RPMI7951 (cell line): ENCODE measurements at regions not wholly inside any gene's neighbourhood (a gene's known extent, or its start where the extent isn't known, plus 50 kb on each side); places are given as distances from the start of the nearest gene placed in this dataset.
"Not testable (repeated sequence)": the region's sequence is repeated elsewhere in the genome, so short reads cannot be mapped to it uniquely, and the experiment has no call there.

ENCODE experiments used
- DNase-seq: peaks from one replicate; pipeline ENCODE4 v3.0.0-alpha.2; 2012; ENCODE audit warnings: low read depth

DNA sequence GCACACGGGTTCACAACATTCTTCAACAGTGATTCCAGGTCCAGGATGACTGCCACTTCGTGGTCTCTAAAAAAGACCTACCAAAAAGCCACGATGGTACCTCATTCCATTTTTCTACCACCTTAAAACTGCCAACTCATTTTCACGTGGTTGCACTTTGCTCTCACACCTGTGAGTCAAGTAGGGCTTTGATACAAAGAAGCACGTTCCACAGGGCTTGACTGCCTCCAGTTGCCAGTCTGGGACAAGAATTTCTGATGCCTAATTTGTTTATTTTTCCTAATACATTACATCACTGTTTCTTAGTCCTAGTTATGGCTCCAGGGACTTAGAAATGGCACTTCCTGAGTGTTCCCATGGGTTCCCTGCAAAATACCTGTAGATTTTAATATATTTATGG lies 911.6 kb upstream of the EEF2KMT start:
- DNase-seq = no peak

DNA sequence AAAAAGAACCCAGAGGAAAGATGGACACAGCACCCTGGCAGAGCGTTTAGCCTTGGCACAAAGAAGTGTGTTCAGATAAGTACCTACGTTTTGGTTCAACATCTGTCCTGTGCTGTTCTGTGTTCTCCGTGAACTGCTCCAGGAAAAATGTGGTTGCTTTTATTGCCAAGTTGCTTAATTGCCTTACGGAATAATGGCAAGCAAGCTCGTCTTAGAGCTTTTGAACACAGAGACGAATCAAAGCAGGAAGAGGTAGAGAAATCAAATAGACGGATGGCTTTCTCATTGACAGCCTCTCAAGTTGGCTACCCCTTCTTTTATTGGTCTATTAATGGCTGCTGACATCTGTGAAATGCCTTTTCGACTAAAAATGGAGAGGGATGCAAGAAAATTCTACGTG lies 911.1 kb upstream of the EEF2KMT start:
- DNase-seq = no peak

DNA sequence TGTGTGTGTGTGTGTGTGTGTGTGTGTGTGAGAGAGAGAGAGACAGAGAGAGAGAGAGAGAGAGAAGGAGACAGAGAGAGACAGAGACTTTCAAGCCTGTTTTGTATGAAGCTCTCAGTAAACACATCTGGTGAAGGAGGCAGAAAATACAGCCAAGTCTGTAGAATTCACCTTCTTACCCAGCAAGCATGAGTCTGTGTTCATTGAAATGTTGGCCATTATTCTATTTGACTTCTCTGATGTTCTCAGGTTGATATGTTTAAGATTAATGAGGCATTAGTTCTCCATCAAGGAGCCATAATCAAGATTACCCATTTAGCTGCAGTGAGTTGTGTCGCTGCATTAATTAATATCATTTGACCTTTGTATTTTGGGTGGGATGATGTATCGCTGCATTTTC lies 895.8 kb upstream of the EEF2KMT start:
- DNase-seq = no peak

DNA sequence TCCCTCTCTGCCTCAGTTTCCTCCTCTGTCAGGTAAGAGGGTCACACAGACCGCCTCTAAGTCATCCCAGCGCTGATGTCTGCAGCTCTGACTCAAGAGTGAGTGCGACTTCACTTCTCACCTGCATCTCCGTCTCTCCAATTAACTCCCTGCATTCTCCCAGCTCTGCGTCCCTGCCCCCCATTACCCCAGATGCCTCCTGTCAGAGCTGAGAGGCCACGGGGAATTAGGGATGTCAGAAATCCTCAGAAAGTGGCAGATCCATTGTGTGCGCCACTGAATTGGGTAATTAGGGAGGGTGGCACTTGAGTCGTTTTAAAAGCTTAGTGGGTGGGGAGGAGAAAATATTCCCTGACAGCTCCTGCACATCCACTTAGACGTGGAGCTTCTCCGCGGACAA lies 885.4 kb upstream of the EEF2KMT start:
- no peak for DNase-seq

DNA sequence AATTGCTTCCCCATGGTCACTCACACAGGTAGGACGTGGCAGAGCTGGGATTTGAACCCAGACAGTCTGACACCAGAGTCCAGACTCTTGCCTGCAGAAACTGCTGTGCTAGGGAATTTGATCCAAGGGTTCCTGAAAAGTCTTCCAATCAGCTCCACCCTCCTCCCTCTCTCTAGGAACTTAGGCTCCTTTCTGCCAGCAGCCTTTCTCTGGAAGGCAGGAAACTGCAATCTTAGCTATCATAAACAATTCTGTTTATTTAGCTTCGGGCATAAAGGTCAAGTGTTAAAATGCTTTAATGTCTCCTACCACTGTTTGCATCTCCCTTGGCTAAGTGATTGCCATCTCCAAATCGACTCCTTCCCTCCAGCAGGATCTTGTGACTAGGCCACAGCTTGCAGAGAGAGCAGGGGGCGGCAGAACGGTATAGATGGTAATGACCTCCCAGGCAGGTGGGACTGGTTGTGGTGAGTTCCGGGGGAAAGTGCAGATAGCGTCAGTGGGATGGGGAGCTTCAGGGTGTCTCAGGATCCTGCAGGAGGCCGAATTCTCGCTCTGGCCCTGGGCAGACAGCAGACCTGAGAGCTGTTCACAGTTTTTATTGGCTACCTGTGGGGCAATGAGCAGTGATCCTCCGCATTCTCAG lies 882.4 kb upstream of the EEF2KMT start:
- DNase-seq = no peak

DNA sequence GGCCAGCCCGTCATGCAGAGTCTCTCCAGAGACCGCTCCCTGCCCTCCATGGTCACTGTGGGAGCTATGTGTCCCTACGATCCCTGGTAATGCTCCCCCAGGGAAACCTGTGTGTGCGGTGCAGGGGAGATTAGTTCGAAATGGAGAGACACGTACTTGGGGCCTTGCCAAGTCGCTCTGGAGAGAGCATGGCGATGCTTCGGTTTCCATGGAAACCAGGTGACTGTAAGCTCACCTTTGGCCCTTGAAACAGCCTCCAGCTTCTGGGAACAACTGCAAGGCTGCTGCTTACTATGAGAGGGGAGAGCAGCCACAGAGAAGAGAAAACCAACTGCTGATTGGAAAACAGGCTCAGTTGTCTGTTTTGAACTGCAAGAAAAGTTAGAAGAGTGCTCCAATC lies 879.7 kb upstream of the EEF2KMT start:
- no peak for DNase-seq

DNA sequence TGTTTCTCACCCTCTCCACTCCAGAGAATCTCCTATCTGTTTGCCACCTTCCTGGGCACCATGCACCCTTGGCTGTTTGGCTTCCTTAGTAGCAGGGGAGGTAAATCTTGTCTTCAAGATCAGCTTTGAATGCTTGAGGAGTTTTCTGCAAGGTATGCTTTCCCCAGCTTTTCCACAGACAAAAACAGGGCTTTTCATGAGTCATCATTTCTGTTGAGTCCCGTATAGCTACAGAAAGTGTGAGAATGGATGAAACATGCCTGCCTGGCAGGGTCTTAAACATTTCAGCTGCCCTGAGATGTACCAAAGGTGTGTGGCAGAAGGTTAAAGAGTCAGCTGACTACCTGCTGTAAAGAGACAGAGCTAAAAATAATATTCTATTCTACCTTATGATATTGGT lies 875.2 kb upstream of the EEF2KMT start:
- DNase-seq = no peak

- no peak for DNase-seq
Measured at GRCh38 chr16:5971924-5972323, 874.3 kb upstream of the EEF2KMT start.

GRCh38 chr16:5971106-5971505 lies 873.5 kb upstream of the EEF2KMT start:
- DNase-seq = no peak

- DNase-seq = no peak
Measured at GRCh38 chr16:5966004-5966403, 868.4 kb upstream of the EEF2KMT start.

DNA sequence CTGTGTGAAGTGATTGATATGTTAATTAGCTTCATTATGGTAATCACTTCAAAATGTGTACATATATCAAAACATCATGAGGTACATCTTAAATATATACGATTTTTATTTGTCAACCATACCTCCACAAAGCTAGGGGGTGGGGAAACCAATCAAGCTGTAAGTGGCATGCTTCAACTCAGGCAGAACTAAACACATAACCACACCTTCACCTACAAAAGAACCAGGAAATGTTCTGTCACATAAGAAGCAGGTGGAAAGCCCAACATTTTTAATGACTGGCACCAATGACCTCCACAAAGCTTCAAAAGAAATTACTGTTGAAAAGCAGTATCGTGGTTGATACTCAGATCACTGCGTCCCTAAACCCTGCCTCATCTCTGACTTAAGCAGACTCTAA lies 867.7 kb upstream of the EEF2KMT start:
- no peak for DNase-seq

- no peak for DNase-seq
Measured at GRCh38 chr16:5951486-5951885, 853.9 kb upstream of the EEF2KMT start.

DNA sequence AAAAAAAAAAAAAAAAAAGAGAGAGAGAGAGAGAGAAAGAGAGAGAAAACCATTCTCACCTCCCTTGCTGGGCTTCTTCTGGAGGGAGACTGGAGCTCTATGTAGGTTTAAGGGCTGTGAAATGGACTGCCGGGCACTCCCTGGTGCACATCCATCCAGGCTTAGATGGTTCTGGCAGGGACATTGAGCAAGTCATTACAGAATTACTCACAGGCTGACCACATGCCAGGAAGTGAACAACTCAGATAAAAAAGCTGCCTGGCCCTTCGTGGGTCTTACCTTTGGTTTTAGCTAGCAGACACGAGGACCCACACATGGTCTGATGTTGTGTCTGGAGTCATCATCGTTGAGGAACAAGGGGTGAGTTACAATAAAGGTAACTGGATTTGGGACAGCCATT lies 847.4 kb upstream of the EEF2KMT start:
- peak; percentile 42 for DNase-seq

DNA sequence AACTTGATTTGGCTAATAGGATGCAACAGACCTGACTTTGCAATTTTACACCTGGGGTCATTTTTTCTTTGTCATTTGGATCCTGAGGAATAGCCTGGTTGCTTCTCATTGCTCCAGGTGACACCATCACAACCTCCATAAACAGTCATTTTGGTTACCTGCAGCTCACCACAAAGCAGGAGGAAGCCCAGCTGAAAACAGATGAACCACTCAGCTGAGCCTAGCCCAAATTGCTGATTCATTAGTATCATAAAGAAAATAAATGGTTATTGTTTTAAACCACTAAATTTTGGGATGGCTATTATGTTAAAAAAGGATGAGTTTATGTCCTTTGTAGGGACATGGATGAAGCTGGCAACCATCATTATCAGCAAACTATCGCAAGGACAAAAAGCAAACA lies 841.0 kb upstream of the EEF2KMT start:
- DNase-seq = no peak

GRCh38 chr16:5932906-5933305 lies 835.3 kb upstream of the EEF2KMT start:
- no peak for DNase-seq

- no peak for DNase-seq
Measured at GRCh38 chr16:5928476-5929065, 831.0 kb upstream of the EEF2KMT start.

- no peak for DNase-seq
Measured at GRCh38 chr16:5925850-5926249, 828.3 kb upstream of the EEF2KMT start.

- no peak for DNase-seq
Measured at GRCh38 chr16:5922686-5923085, 825.1 kb upstream of the EEF2KMT start.

DNA sequence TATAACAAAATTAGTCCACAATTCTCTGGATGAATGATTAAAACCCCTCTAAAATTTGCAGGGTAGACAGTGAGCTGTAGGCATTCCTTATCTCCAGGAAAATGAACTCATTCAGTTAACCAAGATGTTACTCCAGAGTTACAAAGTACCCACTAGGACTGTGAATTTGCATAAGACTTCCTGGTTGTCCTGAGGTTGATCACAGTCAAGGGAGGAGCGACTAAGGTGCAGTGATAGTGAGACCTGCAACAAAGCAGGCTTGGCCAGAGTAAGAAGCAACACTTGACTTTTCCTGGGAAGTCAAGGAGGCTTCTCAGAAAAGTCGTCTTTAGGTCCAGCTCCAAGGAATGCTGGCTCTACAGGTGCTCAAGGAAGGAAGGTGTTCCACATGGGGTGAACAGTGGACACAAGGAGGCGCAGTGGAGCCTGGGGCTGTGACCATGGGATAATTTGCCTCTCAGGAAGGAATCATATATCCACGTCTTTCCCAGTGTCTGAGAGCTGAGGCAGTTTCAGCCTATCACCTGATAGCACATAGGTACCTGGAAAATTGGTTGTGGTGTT lies 821.1 kb upstream of the EEF2KMT start:
- no peak for DNase-seq

DNA sequence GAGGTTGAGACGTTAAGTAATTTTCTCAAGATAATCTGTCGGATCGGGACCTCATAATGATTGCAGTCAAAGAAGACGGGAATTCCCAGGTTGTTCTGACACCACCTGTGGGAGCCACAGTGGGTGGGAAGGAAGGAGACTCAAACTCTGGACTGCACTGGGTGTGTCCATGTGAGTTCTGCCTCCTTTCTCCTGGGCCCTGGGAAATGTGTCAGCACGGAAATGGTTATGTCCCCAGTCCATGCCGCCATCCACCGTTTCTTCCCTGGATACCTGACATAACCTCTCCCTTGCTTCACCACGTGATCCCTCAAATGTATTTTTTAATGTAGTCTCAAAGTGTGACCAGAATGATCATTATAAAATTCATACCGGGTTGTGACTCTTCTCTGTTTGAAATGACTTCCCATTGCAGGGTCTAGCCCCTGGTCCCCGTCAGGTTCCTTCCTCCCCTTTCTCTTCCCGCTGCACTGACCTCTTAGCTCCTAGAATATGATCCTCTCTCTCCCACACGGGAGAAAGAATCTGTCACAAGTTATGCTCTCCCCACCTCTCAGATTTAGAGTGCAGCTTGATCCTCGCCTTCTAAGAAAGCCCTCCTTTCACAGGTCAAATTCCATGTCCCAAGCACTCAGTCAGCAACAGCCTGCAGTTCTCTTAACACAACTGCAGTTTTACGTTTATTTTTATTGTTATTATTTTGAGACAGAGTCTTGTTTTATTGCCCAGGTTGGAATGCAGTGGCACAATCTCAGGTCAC lies 820.0 kb upstream of the EEF2KMT start:
- DNase-seq = no peak

- no peak for DNase-seq
Measured at GRCh38 chr16:5916711-5917191, 819.2 kb upstream of the EEF2KMT start.

DNA sequence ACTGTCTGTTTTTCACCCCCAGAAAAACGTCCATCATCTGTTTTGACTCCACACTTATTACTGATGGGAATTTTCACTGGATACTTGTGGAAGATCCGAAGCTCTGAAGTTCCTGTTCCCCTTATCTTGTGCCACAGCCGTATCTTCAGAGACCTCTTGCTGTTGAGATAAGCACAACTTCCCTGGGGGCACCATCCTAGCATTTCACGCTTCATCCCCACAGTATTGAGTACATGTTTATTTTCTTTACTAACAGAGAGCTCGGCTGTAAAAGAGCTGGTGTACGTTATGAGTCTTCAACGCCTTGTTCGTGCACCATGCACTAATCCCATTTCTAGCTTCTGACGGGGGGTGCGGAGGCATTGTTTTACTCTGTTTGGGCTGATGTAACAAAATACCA lies 813.6 kb upstream of the EEF2KMT start:
- DNase-seq = no peak

DNA sequence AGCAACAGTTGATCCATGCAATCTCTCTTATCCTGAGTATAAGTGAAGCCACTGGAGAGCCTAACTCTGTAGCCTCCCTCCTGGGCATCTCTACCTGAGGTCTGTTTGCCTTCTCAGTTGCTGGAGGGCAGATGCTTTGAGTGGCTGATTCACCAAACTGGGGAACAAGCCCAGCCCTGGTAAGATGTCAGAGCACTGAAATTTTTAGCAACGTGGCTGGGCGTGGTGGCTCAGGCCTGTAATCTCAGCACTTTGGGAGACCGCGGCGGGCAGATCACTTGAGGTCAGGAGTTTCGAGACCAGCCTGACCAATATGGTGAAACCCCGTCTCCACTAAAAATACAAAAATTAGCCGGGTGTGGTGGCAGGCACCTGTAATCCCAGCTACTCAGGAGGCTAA lies 812.0 kb upstream of the EEF2KMT start:
- not testable (repeated sequence) for DNase-seq
